GM19468 (cell line): ENCODE measurements at regions not wholly inside any gene's neighbourhood (a gene's known extent, or its start where the extent isn't known, plus 50 kb on each side); places are given as distances from the start of the nearest gene placed in this dataset.
"Not testable (repeated sequence)": the region's sequence is repeated elsewhere in the genome, so short reads cannot be mapped to it uniquely, and the experiment has no call there.

Experiments used
- ATAC-seq: cut with Tn5 transposase; IDR thresholded peaks from one replicate; pipeline ENCODE4 v1.9.1; 2021; ENCODE audit warnings: mild to moderate bottlenecking, moderate library complexity, moderate number of reproducible peaks; ENCODE audit not compliant: unreplicated experiment; ENCODE audit errors: extremely low read depth

GRCh38 chr6:138654715-138655634, 118.6 kb upstream of the CCDC28A start:
- peak; percentile 85 for ATAC-seq

DNA sequence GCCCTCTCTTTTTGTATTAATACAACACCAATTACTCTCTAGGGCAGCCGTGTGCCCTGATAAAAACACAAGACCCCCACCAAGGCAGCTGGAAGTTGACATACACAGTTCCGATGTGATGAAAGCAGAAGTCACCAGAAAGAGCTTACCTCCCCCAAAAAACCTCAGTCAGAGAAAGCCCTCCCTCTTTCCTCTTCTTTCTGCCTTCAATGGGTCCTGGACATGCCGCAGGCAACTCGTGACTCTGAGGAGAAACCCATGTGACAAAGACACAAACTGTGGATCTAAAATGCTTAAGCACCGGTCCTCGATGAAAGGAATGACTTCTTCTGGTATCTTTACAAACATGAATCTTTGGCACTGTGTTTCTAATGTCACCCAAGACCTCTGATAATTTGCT, 117.7 kb upstream of the CCDC28A start:
- ATAC-seq, result no peak

DNA sequence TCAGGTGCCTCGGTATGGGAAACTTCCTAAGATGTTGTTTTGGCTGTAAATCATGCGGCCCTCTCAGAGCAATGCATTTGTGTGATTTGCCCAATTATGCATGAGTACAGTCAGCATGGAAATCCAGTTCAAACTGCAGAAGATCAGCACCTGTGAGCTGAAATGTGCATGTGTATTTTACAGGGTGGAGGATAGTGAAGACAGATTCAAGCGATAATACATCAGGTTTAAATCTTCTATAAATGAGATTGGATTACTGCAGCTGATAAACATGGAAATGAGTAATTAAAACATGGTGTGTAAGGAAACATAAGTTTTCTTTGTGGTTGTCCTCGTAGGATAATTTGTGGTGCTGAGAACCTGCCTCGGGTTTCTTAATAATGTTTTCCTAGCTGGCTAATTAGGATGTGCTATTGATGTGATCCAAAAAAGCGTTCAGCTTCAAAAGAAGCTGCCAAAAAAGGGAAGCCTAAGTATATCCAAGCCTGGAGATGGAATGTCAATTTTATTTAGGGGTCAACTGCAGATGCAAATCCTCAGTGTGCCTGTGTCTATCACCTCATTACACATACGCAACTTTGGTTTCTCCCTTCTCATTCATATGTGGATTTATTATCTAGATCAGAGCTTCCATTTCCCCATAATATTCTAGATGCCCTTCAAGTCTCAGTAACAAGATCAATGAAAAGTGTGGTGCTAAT, 117.1 kb upstream of the CCDC28A start:
- ATAC-seq, result no peak

GRCh38 chr6:138657065-138657425, 116.5 kb upstream of the CCDC28A start:
- no peak for ATAC-seq

DNA sequence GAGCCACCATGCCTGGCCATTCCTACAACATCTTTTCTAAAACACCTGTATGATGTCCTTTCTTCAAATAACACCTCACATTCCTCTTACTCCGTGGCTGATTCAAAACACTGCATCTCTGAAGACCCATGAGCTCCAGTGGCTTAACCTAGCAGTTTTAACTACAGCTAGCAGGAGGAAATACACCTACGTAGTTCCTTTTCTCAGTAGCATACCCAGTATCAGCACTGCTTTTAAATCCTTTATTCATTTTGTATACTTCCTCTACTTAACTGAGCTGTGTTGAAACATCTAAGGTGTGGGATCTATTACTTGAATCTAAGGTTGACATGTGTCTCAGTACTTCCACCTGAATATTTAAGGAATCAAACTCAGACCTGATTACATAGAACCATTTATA, 113.6 kb upstream of the CCDC28A start:
- no peak for ATAC-seq

- ATAC-seq, result no peak
Measured at GRCh38 chr6:138662471-138662870, 111.1 kb upstream of the CCDC28A start.

GRCh38 chr6:138663892-138664291, 109.7 kb upstream of the CCDC28A start:
- ATAC-seq, result no peak

GRCh38 chr6:138664745-138665144, 108.8 kb upstream of the CCDC28A start:
- ATAC-seq, result no peak

- no peak for ATAC-seq
Measured at GRCh38 chr6:138666636-138667035, 106.9 kb upstream of the CCDC28A start.

- ATAC-seq, result no peak
Measured at GRCh38 chr6:138667408-138667807, 106.2 kb upstream of the CCDC28A start.

GRCh38 chr6:138671351-138671750, 102.2 kb upstream of the CCDC28A start:
- no peak for ATAC-seq

- no peak for ATAC-seq
Measured at GRCh38 chr6:138673346-138674014, 100.1 kb upstream of the CCDC28A start.

- ATAC-seq, result not testable (repeated sequence)
Measured at GRCh38 chr6:138674444-138674843, 99.1 kb upstream of the CCDC28A start.

DNA sequence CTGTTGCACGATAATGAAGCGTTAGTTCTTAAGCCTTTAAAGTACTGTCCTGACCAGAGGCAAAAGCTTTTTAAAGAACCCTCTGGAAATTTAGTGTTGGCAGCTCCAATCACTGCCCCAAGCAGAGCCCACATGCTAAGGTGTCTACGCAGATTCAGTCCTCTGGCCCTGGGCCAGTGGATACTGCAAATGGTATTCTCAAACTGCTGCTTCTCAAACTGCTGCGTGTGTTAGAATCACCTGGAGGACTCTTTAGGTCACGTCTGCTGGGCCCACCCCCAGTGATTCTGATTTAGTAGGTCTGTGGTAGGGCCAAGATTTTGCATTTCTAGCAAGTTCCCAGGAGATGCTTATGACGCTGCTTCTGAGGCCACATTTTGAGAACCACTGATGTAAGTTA, 96.0 kb upstream of the CCDC28A start:
- ATAC-seq, result no peak

GRCh38 chr6:138678168-138678567, 95.4 kb upstream of the CCDC28A start:
- no peak for ATAC-seq

DNA sequence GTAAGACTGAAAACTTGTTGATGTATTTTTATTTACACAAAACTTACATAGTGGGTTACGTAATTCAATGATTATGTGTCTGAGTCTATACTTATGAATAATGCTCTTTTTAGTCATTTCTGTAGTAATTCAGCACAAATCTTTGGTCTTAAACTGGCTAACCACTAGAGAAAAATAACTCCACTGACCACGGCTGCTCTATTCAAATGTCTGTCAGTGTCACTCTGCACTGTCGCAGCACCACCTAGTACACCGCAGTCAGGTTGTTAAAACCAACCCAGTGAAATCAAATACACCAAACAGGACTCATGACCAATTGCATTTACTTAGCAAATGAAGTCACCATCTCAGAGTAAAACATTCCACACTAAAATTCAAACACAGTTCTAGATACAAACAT, 93.5 kb upstream of the CCDC28A start:
- no peak for ATAC-seq

- no peak for ATAC-seq
Measured at GRCh38 chr6:138681627-138682026, 91.9 kb upstream of the CCDC28A start.

DNA sequence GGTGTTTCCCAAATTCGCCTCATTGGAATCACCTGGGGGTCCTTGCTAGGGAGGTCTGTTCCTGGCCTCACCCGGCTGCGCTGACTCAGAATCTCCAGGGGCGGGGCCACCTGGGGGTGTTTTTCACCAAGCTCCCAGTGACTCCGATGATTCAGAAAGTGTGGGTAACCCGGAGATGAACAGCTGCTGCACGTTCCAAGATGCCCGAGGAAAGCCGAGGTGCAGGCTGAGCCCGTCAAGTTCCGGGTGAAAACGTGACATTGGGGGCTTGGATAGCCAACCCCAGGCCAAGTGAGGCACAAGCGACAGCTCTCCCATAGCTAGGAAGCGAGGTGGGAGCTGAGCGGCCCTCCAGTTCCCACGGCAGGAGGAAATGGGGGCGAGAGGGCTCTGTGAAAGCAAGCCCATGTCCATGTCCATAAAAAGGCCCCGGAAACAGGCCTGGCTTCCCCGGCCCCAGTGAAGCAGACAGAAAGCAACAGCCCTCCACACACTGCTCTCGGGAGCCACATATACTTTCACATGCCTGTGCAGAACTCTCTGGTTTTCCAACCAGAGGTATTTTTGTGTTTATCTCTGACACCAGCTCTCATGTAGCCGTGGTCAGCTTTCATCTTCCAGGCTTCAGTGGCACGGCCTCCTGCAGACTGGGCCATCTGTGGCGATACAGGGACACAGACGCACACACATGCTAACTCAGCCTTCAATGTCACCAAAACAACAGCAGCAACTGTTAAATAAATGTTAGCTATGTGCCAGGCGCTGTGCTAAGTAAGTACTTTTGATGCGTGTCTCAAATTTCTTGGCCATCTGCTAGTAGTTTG, 90.7 kb upstream of the CCDC28A start:
- no peak for ATAC-seq

- no peak for ATAC-seq
Measured at GRCh38 chr6:138685257-138685656, 88.3 kb upstream of the CCDC28A start.

DNA sequence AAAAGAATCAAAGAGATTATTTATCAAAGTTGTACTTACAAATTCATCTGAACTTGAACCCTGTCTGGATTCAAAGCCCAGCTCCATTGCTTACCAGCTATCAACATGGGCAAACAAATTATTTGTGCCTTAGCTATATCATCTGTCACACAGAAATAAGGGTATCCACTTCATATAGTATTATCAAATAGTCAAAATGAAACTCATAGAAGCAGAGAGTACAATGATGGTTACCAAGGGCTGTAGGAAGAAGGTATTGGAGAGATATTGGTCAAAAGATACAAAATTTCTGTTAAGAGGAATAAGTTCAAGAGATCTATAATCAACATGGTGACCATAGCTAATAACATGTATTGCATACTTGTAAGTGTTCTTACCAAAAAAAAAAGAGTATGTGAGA, 87.8 kb upstream of the CCDC28A start:
- no peak for ATAC-seq
